ENCODE measurements at regions not wholly inside any gene's neighbourhood (a gene's known extent, or its start where the extent isn't known, plus 50 kb on each side); places are given as distances from the start of the nearest gene placed in this dataset.

DNA sequence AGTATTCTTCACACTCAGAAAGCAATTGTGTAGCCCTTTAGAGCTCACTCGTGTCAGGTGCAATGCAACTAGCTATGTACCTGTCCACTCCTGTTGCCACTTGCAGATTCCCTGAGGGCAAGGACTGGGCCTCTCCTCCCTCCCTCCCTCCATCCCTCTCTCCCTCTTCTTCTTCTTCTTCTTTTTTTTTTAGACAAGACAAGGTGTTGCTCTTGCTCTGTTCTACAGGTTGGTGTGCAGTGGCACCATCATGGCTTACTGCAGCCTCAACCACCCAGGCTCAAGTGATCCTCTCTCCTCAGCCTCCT is 119.7 kb downstream of the ACKR3 start:
- no peak for DNase-seq (ENCODE audit: low read depth in 2 of 3, low spot score in 1 of 3)

DNA sequence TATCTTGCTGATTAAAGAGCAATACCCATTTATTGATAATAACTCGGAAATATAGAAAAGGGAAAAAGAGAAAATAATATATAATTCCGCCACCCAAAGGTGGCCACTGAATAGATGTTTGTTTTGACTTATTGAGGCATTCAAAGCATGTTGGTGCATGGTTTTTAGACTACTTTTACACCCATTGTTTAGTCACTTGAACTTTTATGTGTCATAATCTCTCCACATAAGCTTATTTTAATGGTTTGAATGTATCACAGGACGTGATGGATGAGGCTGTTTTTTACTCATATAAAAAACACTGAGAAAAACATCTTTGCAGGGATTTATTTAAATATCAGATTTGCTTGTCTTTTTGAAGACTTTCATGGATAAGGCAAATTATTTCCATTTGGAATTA is 120.4 kb downstream of the ACKR3 start:
- no peak for DNase-seq (ENCODE audit: low read depth in 2 of 3, low spot score in 1 of 3)

DNA sequence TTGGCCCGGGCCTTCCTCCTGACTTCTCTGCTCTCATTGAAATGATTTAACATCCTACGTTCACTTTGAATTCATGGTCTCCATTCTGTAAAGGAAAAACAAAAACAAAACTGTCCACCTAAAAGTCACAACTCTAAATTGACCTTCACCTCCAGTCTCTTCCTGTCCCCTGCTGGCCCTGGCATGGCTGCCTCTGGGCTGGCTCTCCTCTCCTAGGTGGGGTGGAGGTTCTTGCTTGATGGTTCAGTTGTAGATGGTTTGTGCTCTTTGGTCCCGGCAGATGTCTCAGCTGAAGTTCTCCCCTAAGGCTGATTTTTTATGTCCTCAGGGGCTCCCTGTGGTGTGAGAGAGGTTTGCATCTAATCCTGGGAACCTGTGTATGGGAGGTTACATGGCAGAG is 121.1 kb downstream of the ACKR3 start:
- DNase-seq (ENCODE audit: low read depth in 2 of 3, low spot score in 1 of 3), result no peak

DNA sequence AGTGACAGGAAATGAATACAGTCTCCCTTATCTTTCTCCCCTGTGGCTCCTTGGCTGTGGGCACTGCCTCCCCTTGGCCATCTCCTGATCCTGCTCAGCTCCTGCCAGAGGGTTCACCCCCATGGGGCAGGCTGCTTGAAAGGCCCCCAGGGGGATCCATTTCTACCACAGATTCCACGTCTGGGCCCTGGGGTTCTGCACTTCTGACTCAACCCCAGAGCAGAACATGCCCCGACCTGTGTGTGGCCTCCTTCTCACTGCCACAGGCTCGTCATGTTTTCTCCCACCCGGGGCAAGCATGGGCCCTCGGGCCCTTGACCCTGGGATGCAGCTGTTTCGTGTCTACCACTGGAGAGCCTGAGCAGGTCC is 122.2 kb downstream of the ACKR3 start:
- no peak for DNase-seq (ENCODE audit: low read depth in 2 of 3, low spot score in 1 of 3)

DNA sequence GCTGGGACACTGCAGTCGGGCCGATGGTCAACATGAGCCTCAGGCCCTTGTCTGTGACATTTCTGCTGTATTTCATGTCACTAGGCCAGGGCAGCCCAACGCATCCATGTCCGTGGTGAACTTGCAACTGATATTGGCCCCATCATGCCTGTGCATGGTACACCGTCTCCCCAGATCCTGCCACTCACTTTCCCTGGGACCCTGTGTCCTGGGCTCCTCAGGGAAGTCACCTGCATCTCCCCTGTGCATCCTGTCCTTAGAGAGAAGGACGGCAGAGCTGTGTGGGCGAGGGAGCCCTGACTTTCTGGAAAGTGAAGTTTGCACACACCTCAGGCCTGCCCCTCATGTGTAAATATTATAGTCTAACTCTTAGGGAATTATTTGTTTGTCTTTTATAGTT is 123.3 kb downstream of the ACKR3 start:
- DNase-seq (ENCODE audit: low read depth in 2 of 3, low spot score in 1 of 3), result no peak

DNA sequence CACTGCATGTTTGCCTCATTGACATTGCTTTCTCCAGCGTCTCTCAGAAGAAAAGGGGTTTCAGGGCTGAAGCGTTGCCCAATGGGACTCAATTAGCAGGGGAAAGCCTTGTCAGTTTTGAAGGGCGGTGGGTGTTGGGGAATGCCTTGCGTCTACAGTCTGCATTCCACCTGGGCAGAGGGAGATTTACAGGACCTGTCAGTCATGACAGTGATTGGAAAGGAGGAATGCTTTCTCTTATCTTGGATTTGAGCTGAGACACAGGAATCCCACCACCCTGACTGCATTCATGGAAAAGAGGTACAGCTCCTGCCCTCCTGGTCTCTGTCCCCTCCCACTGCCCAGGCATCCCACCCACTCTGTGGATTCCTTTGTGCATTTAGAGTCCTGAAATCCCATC is 123.9 kb downstream of the ACKR3 start:
- DNase-seq (ENCODE audit: low read depth in 2 of 3, low spot score in 1 of 3), result no peak

DNA sequence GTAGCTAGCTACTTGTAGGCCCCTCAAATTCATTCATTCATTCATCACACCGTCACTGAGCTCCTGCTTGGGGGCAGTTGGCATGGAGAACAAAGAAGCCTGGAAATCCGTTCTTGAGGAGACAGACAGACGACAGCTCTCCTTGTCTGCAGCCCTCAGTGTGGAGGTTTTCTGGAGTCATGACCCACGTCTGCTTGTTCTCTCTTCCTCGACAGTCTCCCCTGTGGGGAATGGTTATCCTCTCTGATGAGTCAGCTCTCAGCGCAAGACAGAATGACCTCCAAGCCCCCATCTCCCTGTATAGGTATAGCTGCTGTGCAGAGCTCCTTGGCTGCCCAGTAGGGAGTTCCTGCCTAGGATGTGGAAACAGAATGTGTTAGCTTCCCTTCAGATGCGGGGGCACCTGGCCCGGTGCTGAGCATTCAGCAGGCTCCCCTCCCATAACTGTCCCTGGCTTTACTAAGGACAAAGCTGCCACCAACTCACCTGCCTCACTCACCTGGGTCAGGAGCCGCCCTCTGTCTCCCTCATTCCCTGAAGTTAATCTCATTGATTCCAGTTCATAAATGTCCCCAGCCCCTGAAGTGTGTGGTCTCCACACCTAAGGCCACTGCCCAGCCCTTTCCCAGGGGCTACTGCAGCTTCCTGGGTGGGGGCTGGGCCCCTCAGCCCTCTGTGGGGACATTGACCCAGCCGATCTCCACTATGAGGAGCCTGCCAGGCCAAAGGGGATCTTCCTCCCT is 124.7 kb downstream of the ACKR3 start:
- DNase-seq (ENCODE audit: low read depth in 2 of 3, low spot score in 1 of 3), result no peak

DNA sequence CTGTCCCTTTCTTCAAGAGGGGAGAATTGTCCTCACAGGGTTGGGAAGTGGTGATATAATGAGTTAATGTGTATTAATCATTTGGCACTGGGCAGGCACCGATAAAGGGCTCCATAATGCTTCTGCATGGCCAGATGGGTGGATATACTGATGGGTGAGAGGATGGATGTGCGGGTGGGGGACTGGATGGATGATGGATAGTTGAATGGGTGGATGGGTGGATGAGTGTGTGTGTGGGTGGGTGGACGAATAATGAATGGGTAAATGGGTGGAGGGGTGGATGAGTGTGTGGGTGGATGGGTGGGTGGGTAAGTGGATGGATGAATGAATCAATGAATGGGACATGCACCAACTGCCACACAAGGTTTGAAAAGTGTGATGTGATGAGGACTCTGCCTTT is 127.2 kb downstream of the ACKR3 start:
- DNase-seq (ENCODE audit: low read depth in 2 of 3, low spot score in 1 of 3), result no peak

DNA sequence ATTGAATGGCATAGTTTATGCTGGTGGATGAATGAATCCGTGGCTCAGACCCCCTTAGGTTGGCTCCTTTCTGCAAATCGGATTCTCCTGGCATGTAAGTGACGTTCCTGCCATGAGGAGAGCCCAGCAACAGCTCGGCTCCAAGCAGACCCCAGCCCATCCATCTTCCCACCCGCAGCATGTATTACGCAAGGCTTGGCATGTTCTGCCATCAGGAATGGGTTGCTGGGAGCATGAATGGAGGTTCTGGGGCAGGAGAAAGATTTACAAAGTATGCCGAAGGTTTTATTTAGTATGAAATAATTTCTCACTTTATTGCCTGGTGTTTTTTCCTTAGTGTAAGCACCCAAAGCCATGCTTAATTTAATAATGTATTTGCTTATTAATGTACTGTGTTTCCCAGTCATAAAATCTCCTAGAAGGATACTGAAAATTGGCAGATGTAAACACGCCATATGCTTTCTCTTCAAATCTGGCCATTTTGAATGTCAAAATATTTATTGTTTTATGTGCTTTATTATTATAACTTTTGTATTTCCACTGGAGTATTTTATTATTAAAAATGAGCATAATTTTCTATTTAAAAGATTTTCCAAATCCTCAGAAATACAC is 128.5 kb downstream of the ACKR3 start:
- DNase-seq (ENCODE audit: low read depth in 2 of 3, low spot score in 1 of 3), result no peak

DNA sequence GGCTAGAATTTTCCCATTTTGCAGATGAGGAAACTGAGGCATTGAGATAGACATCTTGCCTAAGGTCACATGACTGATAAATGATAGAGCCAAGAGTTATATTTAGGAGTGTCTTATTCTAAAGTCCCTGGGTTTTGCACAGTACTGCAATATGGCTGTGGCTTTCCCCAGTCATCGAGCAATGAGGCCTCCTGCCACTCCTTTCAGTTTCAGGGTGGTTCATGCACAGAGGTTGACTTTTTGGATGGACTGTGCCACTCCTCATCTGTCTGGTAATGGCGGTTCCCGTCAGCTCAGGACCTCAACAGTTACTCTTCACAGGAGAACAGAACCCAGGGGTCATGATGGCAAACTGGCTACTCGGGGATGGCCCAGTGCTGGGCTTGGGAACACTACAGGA is 131.1 kb downstream of the ACKR3 start:
- DNase-seq (ENCODE audit: low read depth in 2 of 3, low spot score in 1 of 3), result no peak

DNA sequence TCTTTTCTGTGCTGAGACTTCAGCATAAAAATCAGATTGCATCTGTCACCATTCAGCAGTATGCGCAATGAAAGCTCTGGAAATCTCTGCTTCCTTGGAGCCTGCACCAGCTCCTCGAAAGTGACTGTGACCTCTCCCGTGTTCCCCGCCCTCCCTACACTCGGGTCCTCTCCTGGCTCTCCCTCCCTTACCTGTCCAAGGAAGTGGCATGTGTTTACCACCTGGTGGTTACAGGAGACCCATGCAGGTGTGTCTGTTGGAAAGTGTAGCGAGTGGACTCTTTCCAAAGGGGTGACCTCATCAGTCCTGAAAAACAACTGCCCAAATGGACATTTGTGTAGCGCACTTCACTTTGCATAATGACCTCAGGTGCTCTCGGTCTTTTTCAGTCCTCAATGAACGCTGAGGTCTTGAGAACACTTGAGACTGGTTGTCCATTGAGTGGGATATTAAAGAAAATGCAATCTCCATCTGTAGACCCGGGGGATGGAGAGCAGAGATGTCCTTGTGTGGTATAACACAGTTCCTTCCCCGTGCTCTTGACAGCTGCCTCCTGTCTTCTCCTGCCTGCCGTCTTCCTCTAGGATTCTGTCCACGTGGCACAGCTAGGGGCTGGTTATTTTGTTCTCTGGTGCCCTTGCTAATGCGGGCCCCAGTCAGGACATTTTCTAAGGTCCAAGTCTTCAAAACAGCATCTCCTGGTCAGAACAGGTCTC is 133.2 kb downstream of the ACKR3 start:
- no peak for DNase-seq (ENCODE audit: low read depth in 2 of 3, low spot score in 1 of 3)

DNA sequence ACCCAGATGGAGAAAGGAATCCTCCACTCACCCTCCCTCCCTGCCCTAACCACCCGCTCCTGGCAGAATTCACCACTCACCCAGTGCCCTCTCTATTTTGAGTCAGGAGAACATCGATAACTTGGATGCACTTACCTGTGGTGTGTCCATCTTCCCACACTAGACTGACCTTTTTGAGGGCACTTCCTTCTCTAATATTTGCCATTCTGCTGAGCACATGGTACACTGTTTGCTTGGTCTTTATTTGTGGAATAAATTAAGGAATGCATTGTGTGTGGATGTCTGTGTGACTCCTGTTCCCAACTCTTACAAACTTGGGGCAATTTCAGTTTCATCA is 133.7 kb downstream of the ACKR3 start:
- no peak for DNase-seq (ENCODE audit: low read depth in 2 of 3, low spot score in 1 of 3)

DNA sequence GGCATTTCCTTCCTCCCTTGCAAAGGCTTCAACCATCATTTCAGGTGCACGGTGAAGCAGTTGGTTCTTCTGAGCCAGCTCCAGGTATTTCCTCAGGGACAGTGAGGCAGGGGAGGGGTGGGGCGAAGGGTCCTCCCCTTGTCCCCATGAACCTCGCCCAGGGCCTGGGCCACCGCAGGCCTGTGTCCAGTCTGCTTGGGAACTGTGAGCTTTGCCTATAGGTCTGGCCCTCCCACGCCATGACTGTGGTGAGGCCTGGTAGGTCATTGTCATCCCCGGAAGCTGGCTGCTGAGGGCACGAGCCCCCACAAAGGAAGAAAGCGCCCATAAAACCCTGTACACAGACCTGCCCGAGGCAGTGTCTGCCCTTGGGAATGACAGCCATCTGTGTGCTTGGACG is 134.3 kb downstream of the ACKR3 start:
- DNase-seq (ENCODE audit: low read depth in 2 of 3, low spot score in 1 of 3), result no peak

DNA sequence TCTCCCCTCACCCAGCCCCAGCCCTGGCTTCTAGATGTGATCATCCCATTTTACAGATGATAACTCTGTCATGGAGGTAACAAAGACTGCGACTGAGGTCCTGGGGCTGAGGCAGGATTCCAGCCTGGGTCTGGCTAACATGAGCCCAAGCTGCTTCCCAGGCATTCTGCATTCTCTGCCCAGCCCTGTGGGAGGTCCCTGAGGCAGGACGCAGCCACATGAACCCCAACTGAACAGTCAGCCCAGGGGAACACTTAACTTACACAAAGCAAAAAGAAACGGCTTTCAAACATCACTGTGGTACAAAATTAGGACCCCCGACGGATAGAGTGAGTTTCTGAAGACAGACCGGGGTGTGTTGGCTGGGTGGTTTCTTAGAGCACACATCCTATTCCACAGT is 135.3 kb downstream of the ACKR3 start:
- DNase-seq (ENCODE audit: low read depth in 2 of 3, low spot score in 1 of 3), result no peak

DNA sequence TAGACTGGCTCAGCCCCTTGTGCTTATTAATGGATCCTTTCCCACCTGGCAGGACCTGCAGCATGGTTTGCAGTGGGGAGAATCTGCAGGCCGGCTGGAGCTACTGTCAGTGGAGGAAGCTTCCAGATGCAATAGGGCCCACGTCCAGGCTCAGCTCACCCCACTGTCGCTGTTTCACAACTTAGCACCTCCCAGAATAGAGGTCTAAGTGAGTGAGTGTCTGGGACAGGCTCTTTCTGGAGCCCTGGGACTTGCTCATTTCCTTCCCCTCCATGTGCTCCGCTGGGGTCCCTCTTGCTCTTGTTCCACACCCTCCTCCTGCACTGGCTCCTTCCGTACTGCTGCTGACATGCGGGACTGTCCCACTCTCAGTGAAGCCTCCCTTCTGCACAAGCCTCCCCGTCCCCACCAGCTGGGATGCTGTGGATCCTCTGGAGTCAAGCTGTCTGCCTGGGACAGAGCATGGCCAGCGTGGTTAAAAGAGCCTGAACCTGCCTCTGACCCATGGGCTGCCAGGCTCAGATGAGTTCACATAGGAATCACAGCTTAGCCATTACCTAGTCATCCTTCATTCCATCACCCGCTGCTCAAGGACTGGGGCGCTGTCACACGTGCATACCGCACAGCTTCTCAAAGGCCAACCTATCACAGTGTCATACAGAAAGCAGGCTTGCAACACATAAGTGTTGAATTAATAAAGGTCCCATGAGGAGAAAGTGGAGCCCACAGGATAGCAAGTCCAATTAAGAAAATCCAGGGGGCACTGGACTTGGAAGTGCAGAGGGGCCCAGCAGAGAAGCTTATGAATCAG is 135.9 kb downstream of the ACKR3 start:
- no peak for DNase-seq (ENCODE audit: low read depth in 2 of 3, low spot score in 1 of 3)

DNA sequence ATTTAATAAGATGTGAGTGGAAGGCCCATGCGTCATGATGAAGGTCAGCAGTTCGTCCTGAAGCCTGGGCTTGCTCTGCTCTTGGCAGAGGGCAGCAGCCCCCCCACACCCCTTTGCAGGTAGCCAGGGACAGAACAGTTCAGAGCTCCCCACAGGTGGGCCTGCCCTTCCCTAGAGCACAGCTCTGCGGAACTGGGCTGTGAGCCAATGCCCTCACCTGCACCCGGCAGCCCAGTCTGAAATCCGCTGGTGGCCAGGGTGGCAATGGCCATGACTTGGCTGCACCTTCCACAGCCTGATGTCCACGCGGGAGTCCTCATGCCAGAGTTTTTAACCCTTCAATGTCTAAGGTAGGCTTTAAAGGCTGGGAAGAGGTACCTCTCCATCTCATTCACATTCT is 136.7 kb downstream of the ACKR3 start:
- no peak for DNase-seq (ENCODE audit: low read depth in 2 of 3, low spot score in 1 of 3)

DNA sequence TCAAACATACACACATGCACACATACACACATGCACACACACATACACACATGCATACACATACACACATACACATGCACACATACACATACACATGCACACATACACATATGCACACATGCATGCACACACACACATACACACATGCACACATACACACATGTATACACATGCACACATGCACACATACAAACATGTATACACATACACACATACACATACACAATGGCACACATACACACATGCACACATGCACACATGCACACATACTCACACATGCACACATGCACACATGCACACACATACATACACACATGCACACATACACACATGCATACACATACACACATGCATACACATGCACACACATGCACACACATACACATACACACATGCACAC is 137.2 kb downstream of the ACKR3 start:
- no peak for DNase-seq (ENCODE audit: low read depth in 2 of 3, low spot score in 1 of 3)

DNA sequence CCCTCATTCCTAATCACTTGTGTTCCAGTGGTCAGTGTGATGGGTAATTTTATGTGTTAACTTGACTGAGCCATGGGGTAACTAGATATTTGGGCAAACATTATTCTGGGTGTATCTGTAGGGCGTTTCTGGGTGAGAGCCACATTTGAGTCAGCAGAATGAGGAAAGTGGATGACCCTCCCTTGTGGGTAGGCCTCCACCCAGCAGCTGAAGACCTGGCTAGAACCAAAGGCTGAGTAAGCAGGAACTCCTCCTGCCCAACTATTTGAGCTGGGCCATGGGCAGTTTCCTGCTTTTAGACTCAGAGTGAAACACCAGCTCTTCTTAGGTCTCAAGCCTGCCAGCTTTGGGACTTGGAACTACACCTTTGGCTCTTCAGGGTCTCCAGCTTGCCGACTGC is 141.8 kb downstream of the ACKR3 start:
- no peak for DNase-seq (ENCODE audit: low read depth in 2 of 3, low spot score in 1 of 3)

DNA sequence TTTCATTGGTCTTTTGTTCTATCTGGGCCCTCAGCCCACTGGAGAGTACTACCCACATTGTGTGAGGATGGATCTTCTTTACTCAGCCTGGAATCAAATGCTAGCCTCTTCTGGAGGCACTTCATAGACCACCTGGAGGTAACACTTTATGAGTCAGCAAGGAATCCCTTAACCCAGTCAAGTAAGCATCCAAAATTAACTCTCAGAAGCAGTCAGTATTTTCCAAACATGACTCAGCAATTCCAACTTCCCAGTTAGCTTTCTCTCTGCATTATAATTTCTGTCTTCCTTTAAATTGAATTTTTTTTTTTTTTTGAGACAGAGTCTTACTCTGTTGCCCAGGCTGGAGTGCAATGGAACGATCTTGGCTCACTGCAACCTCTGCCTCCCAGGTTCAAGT is 142.7 kb downstream of the ACKR3 start:
- no peak for DNase-seq (ENCODE audit: low read depth in 2 of 3, low spot score in 1 of 3)

DNA sequence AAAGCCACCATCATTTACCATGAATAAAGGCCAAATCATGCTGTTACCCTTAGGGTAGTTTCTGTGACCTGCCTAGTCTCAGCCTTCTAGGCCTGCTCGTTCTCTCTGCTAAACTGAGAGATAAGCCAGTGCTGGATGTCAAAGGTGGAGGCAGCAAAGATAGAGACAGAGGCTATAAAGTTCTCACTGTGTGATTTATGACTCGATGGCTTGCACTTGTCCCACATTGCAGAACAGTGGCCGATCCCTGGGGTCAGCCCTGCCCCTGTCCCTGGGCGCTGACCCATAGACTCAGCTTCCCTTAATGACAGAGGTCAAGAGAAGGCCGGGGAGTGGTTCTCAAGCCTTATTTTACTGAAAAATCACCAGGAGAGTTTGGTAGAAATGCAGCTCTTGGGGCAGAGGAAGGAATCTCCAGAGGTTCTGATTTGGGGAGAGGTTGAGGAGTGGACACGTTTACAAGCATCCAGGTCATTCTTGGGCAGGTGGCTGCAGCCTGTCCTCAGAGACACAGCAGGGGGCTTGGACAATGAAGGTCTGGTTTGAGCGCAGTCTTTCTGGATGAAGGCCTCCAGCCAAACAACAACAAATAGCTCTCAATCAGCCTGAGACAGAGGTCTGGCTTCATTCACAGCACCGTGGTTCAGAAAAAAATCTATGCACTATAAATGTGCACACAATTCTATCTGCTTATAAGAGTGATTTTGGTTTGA is 143.5 kb downstream of the ACKR3 start:
- DNase-seq (ENCODE audit: low read depth in 2 of 3, low spot score in 1 of 3), result no peak

DNA sequence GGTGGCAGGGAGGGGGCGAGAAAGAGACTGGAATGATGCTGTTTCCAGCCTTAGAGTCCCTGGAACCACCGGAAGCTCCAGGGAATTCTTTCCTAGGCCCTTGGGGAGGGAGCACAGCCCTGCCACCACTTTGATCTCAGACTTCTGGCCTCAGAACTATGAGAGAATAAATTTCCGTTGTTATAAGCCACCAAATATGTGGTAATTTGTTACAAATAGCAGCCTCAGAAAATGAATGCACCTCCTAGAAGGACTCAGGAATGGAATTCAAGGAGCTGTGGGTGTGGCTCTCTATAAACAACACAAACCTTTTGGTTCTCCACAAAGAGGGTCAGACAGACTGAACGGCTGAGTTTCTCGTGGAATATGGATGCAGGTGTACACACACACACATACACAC is 144.5 kb downstream of the ACKR3 start:
- no peak for DNase-seq (ENCODE audit: low read depth in 2 of 3, low spot score in 1 of 3)

DNA sequence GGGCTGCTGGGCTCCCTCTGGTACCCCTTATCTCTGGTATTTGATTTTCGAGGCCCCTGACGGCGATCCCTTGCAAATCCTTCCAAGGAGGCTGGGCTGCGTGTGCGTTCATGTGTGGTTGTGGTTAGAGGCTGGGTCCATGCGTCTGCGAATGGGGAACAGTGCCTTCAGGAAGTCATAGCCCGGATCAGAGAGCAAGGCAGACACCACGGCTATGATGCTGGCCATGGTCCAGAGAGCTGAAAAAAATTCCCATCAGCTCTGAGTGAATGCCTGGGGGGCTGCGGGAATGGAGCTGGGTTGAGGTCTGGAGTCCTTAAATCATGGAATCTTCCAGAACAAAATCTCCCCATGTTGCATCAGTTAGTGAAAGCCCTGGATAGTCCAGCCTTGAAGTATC is 145.5 kb downstream of the ACKR3 start:
- DNase-seq (ENCODE audit: low read depth in 2 of 3, low spot score in 1 of 3), result no peak

All from stimulated activated CD4-positive, alpha-beta T cell treated with anti-CD3 and anti-CD28 coated beads, Interleukin-12 subunit alpha, Interleukin-12 subunit beta, amount 100 ng/mL, for 48 hours (primary cell).